ENCODE measurements at regions not wholly inside any gene's neighbourhood (a gene's known extent, or its start where the extent isn't known, plus 50 kb on each side); places are given as distances from the start of the nearest gene placed in this dataset.

- TF ChIP-seq CTCF (IDR thresholded peaks at IDR 0.05) (no peak), POLR2AphosphoS5 (IDR thresholded peaks at IDR 0.05) (no peak)
Observed at GRCh38 chr12:124365726-124366430, 71.0 kb downstream of the RFLNA start.
